Mononuclear cell (primary cell): ENCODE measurements at regions not wholly inside any gene's neighbourhood (a gene's known extent, or its start where the extent isn't known, plus 50 kb on each side); places are given as distances from the start of the nearest gene placed in this dataset.

Source experiments
- H3K27me3 ChIP-seq: 2 replicates; pipeline ENCODE4 v1.6.0; 2011; ENCODE audit warnings: low read length, control low read depth; ENCODE audit not compliant: insufficient read depth
- H3K4me1 ChIP-seq: 2 replicates; pipeline ENCODE4 v1.5.1; 2011; ENCODE audit warnings: mild to moderate bottlenecking, low read length, control low read depth; ENCODE audit not compliant: insufficient read depth
- H3K4me3 ChIP-seq: 2 replicates; pipeline ENCODE4 v1.5.1; 2011; ENCODE audit warnings: mild to moderate bottlenecking, low read length, moderate library complexity
- H3K9me3 ChIP-seq: 2 replicates; pipeline ENCODE4 v1.5.1; 2011; ENCODE audit warnings: low read depth, mild to moderate bottlenecking, control low read depth, low read length

DNA sequence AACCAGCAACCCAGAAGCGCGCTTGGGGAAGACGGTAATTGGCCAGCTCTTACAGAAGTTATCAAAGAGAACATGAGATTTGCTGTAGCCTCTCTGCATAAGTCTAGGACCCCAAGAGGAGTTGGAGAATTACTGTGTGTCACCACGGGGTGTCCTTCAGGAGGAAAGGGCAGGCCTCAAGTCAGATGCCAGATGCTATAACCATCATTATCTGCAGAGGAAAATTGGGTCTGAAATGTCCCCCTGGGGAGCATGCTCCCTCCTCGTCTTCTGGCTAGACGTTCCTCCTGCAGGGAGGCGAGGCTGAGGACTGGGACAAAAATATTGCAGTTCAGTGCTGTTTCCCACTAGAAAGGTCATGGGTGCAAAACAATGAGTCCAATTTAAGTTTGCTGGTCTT, 380.5 kb upstream of the CFAP20DC start:
- Histone ChIP-seq H3K4me1 (peaks cover 34% of the 10 kb centered on the region), H3K27me3 (no peaks in the 10 kb centered on the region), H3K9me3 (no peaks in the 10 kb centered on the region), H3K4me3 (no peak overlapping the region)

DNA sequence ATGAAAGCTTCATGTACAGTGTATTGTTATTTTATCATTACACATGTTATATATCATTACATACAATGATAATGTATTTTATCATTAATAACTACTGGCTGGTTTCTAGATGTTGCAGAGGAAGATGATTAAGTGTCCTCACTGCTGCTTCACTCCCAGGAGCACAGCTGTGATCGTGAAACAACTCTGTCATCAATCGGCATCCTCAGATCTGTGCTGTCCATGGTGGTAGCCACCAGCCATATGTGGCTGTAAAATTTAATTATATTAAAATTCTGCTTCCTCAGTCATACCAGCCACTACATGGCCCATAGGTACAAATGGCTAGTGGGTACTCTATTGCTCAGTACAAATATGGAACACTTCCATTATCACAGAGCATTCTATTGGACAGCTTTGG, 379.4 kb upstream of the CFAP20DC start:
- Histone ChIP-seq H3K9me3 (no peaks in the 10 kb centered on the region), H3K4me3 (no peak overlapping the region), H3K4me1 (peaks cover 45% of the 10 kb centered on the region), H3K27me3 (no peaks in the 10 kb centered on the region)

DNA sequence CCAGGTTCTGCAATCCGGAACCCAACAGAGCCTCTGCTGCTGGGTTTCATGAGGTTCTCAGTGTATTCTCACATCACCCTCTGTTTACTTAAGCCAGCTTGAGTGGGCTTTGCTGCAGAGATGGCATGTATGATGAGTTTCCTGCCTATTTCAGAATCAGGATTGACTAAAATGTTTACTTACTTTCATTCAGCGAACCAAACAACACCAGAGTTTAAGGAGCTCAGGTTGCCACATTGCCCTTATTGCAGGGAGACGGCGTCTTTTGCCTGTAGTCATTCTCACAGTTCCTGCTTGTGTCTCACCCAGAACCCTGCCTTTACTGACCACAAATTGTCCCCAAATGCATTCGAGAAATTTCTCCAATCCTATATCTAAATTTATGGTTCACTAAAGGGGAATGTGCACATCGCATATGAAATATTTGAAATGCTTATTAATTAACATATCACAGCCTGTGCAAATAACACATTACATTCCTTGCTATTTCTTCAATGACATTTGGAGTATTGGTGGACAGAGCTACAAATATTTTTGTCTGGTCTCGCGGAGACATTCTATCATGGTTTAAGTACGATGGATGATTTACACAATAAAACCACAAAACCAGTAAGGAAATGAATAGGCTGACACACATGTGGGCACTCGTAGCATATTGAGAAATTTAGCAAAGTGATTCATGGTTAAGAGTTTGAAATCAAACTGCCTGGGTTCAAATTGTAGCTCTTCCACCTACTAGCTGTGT, 377.2 kb upstream of the CFAP20DC start:
- Histone ChIP-seq H3K27me3 (no peaks in the 10 kb centered on the region), H3K4me1 (peaks cover 52% of the 10 kb centered on the region), H3K4me3 (no peak overlapping the region), H3K9me3 (no peaks in the 10 kb centered on the region)

DNA sequence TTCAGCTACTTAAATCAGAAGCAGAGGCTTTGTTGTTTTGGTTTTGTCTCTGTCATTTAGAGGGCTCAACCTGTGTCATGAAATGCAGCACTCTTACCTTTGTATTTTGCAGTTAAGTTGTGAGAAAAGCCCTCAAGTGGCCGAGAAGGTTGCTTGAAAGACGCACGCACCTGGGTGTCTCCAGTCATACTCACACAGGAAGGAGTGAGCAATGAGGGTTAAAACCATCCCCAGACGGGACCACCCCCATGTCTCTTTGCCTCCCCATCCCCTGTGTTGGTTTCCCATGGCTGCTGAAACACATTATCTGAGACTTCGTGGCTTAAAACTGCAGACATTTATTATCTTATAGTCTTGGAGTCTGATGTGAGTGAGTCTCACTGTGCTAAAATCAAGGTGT, 376.1 kb upstream of the CFAP20DC start:
- Histone ChIP-seq H3K9me3 (no peaks in the 10 kb centered on the region), H3K4me3 (no peak overlapping the region), H3K4me1 (peaks cover 52% of the 10 kb centered on the region), H3K27me3 (no peaks in the 10 kb centered on the region)

DNA sequence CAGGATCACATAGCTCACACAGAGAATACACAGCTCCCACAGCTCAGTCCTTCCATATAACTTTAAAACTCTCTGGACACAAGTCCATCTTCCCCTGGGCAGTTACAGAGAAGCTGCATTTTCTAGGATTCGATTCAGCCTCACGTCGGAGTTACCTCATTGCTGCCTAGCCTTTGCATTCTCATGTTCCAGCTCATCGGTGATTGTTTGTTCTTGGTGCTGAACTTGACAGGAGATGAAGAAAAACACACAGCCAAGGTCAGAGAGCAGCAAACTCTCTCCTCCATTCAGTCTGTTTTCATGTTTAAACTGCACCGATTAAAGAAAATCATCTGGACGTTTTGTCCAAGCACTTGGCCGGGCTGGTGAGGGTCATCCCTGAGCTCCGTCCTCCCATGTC, 375.5 kb upstream of the CFAP20DC start:
- peaks cover 52% of the 10 kb centered on the region for H3K4me1 ChIP-seq
- H3K4me3 ChIP-seq = no peak overlapping the region
- H3K9me3 ChIP-seq = no peaks in the 10 kb centered on the region
- H3K27me3 ChIP-seq = no peaks in the 10 kb centered on the region

GRCh38 chr3:59424268-59425010, 374.6 kb upstream of the CFAP20DC start:
- Histone ChIP-seq H3K27me3 (no peaks in the 10 kb centered on the region), H3K9me3 (no peaks in the 10 kb centered on the region), H3K4me3 (no peak overlapping the region), H3K4me1 (peaks cover 52% of the 10 kb centered on the region)

DNA sequence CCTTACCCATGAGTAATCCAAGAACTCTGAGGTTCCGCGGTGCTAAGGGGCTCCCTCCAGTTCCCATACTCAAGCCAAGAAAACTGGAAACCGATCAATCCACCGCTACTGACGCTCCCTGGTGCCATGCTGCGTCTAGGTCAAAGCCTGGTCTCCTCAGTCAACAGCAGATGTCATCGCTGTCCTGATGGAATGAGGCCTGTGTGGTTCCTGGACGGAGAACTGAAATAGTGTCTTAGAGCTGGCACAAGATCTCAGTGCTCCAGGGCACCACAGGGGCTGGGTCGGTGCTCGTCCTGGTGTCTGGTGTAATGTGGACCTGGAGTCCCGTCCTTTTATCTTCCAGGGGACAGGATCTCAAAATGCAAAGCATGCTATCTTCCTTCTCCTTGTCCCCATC, 373.9 kb upstream of the CFAP20DC start:
- Histone ChIP-seq H3K9me3 (no peaks in the 10 kb centered on the region), H3K4me3 (no peak overlapping the region), H3K27me3 (no peaks in the 10 kb centered on the region), H3K4me1 (peaks cover 52% of the 10 kb centered on the region)

GRCh38 chr3:59422312-59422711, 372.5 kb upstream of the CFAP20DC start:
- no peak overlapping the region for H3K4me3 ChIP-seq
- H3K4me1 ChIP-seq = peaks cover 38% of the 10 kb centered on the region
- H3K27me3 ChIP-seq = no peaks in the 10 kb centered on the region
- no peaks in the 10 kb centered on the region for H3K9me3 ChIP-seq

- Histone ChIP-seq H3K9me3 (no peaks in the 10 kb centered on the region), H3K27me3 (no peaks in the 10 kb centered on the region), H3K4me1 (peaks cover 3% of the 10 kb centered on the region), H3K4me3 (no peak overlapping the region)
Measured at GRCh38 chr3:59418836-59419235, 369.0 kb upstream of the CFAP20DC start.

- no peak overlapping the region for H3K4me3 ChIP-seq
- H3K9me3 ChIP-seq = no peaks in the 10 kb centered on the region
- no peaks in the 10 kb centered on the region for H3K27me3 ChIP-seq
- H3K4me1 ChIP-seq = no peaks in the 10 kb centered on the region
Measured at GRCh38 chr3:59412516-59412915, 362.7 kb upstream of the CFAP20DC start.

DNA sequence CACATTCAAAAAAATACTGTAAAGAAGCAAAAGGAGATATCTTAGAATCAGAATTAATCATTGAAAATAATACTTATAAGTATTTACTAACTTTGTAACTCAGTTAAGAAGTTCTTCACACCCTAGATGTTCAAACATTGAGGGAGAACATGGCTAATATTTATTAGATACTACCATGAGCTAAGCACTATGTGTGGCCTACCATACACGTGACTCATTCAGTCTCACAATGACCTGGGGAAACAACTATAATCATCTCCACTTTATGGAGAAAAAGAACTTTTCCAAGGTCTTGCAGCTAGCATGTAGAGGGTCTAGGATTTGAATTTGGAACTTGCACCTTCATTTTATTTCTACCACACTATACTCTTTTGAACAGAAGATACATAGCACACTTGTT, 361.9 kb upstream of the CFAP20DC start:
- Histone ChIP-seq H3K27me3 (no peaks in the 10 kb centered on the region), H3K4me3 (no peak overlapping the region), H3K9me3 (no peaks in the 10 kb centered on the region), H3K4me1 (no peaks in the 10 kb centered on the region)

GRCh38 chr3:59411186-59411585, 361.4 kb upstream of the CFAP20DC start:
- no peaks in the 10 kb centered on the region for H3K9me3 ChIP-seq
- no peaks in the 10 kb centered on the region for H3K27me3 ChIP-seq
- H3K4me3 ChIP-seq = no peak overlapping the region
- H3K4me1 ChIP-seq = no peaks in the 10 kb centered on the region

- no peaks in the 10 kb centered on the region for H3K27me3 ChIP-seq
- H3K9me3 ChIP-seq = no peaks in the 10 kb centered on the region
- no peak overlapping the region for H3K4me3 ChIP-seq
- H3K4me1 ChIP-seq = no peaks in the 10 kb centered on the region
Measured at GRCh38 chr3:59408047-59408624, 358.3 kb upstream of the CFAP20DC start.

GRCh38 chr3:59407425-59407824, 357.6 kb upstream of the CFAP20DC start:
- Histone ChIP-seq H3K4me3 (no peak overlapping the region), H3K9me3 (no peaks in the 10 kb centered on the region), H3K4me1 (no peaks in the 10 kb centered on the region), H3K27me3 (no peaks in the 10 kb centered on the region)

DNA sequence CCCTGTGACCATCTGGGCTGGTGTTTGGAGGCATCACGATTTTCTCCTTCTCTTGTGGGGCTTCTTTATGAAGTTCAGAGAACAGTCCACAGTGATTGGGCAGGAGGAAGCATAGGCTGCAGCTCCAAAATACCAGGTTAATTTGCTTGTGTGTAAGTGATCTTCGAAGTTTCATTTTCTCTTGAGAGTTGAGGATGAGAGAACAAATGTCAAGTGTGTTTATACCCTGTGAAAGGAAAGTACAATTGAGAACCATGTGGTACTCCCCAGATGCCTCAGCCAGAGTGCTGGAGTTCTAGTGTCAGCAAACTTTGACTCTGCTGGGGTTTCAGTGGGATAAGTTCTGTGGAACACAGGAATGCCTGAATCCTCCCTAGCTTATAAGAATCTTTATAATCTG, 357.1 kb upstream of the CFAP20DC start:
- Histone ChIP-seq H3K4me3 (no peak overlapping the region), H3K27me3 (no peaks in the 10 kb centered on the region), H3K4me1 (no peaks in the 10 kb centered on the region), H3K9me3 (no peaks in the 10 kb centered on the region)
